NT2/D1 (cell line): ENCODE measurements at regions not wholly inside any gene's neighbourhood (a gene's known extent, or its start where the extent isn't known, plus 50 kb on each side); places are given as distances from the start of the nearest gene placed in this dataset.

Source experiments
- DNase-seq: peaks from one replicate; pipeline ENCODE4 v3.0.0-alpha.2; 2011; ENCODE audit warnings: low read depth, low spot score
- H3K27me3 ChIP-seq: 2 replicates; pipeline ENCODE4 v1.6.0; 2011; ENCODE audit warnings: mild to moderate bottlenecking; ENCODE audit not compliant: insufficient read length, insufficient read depth
- H3K36me3 ChIP-seq: 2 replicates; pipeline ENCODE4 v1.6.1; 2011; ENCODE audit warnings: mild to moderate bottlenecking, low read length, mixed read lengths; ENCODE audit not compliant: insufficient read depth, insufficient read length
- H3K4me1 ChIP-seq: 2 replicates; pipeline ENCODE4 v1.5.1; 2011; ENCODE audit not compliant: insufficient read depth, insufficient read length
- H3K4me3 ChIP-seq: 2 replicates; pipeline ENCODE4 v1.5.1; 2011; ENCODE audit warnings: low read depth; ENCODE audit not compliant: insufficient read length
- H3K9ac ChIP-seq: 2 replicates; pipeline ENCODE4 v1.6.0; 2011; ENCODE audit warnings: low read depth; ENCODE audit not compliant: insufficient read length
- H3K9me3 ChIP-seq: 2 replicates; pipeline ENCODE4 v1.5.1; 2011; ENCODE audit warnings: mild to moderate bottlenecking, low read length; ENCODE audit not compliant: insufficient read depth
- SUZ12 ChIP-seq: IDR thresholded peaks from 2 replicates; pipeline ENCODE4 v1.6.1; 2011; ENCODE audit not compliant: insufficient read length, insufficient read depth; ENCODE audit errors: extremely low read depth
- YY1 ChIP-seq: IDR thresholded peaks from 2 replicates; pipeline ENCODE4 v1.6.1; 2011; ENCODE audit not compliant: insufficient read length, insufficient read depth
- ZNF274 ChIP-seq: IDR thresholded peaks from 2 replicates; pipeline ENCODE4 v1.6.1; 2011; ENCODE audit warnings: mild to moderate bottlenecking, low read depth, low read length

GRCh38 chr20:56810141-56810540, 181.0 kb downstream of the TFAP2C start:
- peaks cover 25% of the 10 kb centered on the region for H3K4me1 ChIP-seq
- no peaks in the 10 kb centered on the region for H3K36me3 ChIP-seq
- no peaks in the 10 kb centered on the region for H3K27me3 ChIP-seq
- no peak for DNase-seq
- peaks cover 10% of the 10 kb centered on the region; the same call in 1 of the 2 replicates for H3K9me3 ChIP-seq
- TF ChIP-seq ZNF274 (no peak), YY1 (no peak), SUZ12 (no peak)
- no peak overlapping the region for H3K4me3 ChIP-seq
- H3K9ac ChIP-seq: no peak overlapping the region

- no peak for TF ChIP-seq YY1
- no peak for TF ChIP-seq ZNF274
- TF ChIP-seq SUZ12: no peak
- H3K36me3 ChIP-seq: no peaks in the 10 kb centered on the region
- no peaks in the 10 kb centered on the region for H3K27me3 ChIP-seq
- no peak for DNase-seq
- H3K9me3 ChIP-seq: peaks cover 10% of the 10 kb centered on the region; the same call in 1 of the 2 replicates
- no peak overlapping the region for H3K4me3 ChIP-seq
- H3K9ac ChIP-seq: no peak overlapping the region
- no peaks in the 10 kb centered on the region for H3K4me1 ChIP-seq
Observed at GRCh38 chr20:56815796-56816195, 186.7 kb downstream of the TFAP2C start.

GRCh38 chr20:56816349-56816748, 187.2 kb downstream of the TFAP2C start:
- Histone ChIP-seq H3K9me3 (peaks cover 10% of the 10 kb centered on the region; the same call in 1 of the 2 replicates), H3K36me3 (no peaks in the 10 kb centered on the region), H3K9ac (no peak overlapping the region), H3K27me3 (no peaks in the 10 kb centered on the region), H3K4me3 (no peak overlapping the region), H3K4me1 (no peaks in the 10 kb centered on the region)
- TF ChIP-seq ZNF274: no peak
- no peak for TF ChIP-seq YY1
- TF ChIP-seq SUZ12: no peak
- no peak for DNase-seq

- no peak overlapping the region for H3K9ac ChIP-seq
- no peak for DNase-seq
- no peak for TF ChIP-seq ZNF274
- H3K36me3 ChIP-seq: no peaks in the 10 kb centered on the region
- no peaks in the 10 kb centered on the region for H3K27me3 ChIP-seq
- peaks cover under 1% of the 10 kb centered on the region; the same call in 1 of the 2 replicates for H3K9me3 ChIP-seq
- H3K4me3 ChIP-seq: no peak overlapping the region
- H3K4me1 ChIP-seq: no peaks in the 10 kb centered on the region
Observed at GRCh38 chr20:56817780-56818675, 188.9 kb downstream of the TFAP2C start.

GRCh38 chr20:56820984-56821383, 191.9 kb downstream of the TFAP2C start:
- Histone ChIP-seq H3K9ac (no peak overlapping the region), H3K4me3 (no peak overlapping the region), H3K4me1 (no peaks in the 10 kb centered on the region), H3K9me3 (0 out of 2 replicates have a peak, but pooled peaks cover 10% of the 10 kb centered on the region), H3K36me3 (no peaks in the 10 kb centered on the region), H3K27me3 (no peaks in the 10 kb centered on the region)
- no peak for DNase-seq
- no peak for TF ChIP-seq YY1
- no peak for TF ChIP-seq ZNF274
- TF ChIP-seq SUZ12: no peak

GRCh38 chr20:56826306-56826704, 197.2 kb downstream of the TFAP2C start:
- TF ChIP-seq ZNF274 (no peak), YY1 (no peak), SUZ12 (no peak)
- Histone ChIP-seq H3K4me1 (peaks cover 3% of the 10 kb centered on the region), H3K27me3 (no peaks in the 10 kb centered on the region), H3K4me3 (no peak overlapping the region), H3K9ac (no peak overlapping the region), H3K36me3 (no peaks in the 10 kb centered on the region), H3K9me3 (peaks cover 10% of the 10 kb centered on the region; the same call in 1 of the 2 replicates)
- DNase-seq: no peak

- no peak for DNase-seq
- Histone ChIP-seq H3K9ac (no peak overlapping the region), H3K27me3 (no peaks in the 10 kb centered on the region), H3K4me1 (peaks cover 3% of the 10 kb centered on the region), H3K4me3 (no peak overlapping the region), H3K9me3 (peaks cover 10% of the 10 kb centered on the region; the same call in 1 of the 2 replicates), H3K36me3 (no peaks in the 10 kb centered on the region)
- TF ChIP-seq YY1 (no peak), ZNF274 (no peak), SUZ12 (no peak)
Observed at GRCh38 chr20:56826705-56827665, 197.9 kb downstream of the TFAP2C start.
